NCI-H69 (cell line): ENCODE measurements at regions not wholly inside any gene's neighbourhood (a gene's known extent, or its start where the extent isn't known, plus 50 kb on each side); places are given as distances from the start of the nearest gene placed in this dataset.

Experiments used
- DNase-seq: peaks from one replicate; lab custom pipeline; 2025; lab: John Stamatoyannopoulos, UW

DNA sequence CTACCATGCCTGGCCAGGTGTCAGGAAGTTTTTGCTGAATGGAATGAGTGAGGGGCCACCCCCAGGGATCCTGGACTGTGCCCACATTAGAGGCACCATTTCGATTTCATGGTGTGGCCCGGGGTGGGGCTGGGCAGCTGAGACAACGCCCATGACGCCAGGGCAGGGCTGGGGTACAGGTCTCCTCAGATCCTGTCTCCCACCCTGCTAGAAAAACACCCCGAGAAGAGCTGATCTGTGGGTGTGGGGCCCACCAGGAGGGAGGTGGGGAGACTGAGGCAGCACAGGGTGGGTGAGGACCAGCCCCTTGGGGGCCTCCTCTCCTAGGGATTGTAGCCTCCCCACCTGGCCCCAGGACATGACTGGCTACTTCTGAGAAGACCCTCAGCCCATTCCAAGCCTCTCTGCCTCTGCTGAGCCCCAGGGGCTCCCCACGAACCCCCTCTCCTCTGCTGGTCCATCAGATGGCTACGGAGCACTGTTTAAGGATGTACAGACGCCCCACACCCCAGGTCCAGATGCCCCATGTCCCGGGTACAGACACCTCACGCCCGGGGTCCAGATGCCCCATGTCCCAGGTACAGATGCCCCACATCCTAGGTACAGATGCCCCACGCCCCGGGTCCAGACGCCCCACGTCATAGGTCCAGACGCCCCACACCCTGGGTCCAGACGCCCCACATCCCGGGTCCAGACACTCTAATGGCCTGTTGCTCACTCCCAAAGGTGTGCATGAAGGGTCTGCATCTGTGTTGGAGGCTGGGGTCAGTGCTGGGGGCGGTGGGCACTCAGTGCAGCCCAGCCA lies 99.4 kb downstream of the MICALL2 start:
- no peak for DNase-seq

DNA sequence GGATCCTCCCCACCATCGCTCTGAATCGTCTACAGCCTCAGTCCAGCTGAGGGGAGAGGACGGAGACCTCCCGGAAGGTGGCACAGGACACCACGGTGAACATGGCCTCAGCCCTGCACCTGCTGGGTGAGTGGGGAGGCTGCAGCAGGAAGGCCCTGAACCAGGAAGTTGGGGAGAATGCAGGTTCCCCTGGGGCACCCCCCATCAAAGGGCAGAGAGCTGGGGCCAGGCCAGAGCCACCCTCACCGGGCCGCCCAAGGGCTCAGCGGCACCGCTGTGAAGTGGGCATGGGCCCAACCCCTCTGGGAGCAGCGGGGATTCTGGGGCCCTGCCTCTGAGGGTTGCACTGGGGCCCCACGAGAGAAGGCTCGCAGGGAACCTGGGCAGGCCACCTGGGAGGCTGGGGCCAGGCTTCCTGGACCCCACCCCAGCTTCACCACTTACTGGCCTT lies 98.7 kb downstream of the MICALL2 start:
- no peak for DNase-seq

DNA sequence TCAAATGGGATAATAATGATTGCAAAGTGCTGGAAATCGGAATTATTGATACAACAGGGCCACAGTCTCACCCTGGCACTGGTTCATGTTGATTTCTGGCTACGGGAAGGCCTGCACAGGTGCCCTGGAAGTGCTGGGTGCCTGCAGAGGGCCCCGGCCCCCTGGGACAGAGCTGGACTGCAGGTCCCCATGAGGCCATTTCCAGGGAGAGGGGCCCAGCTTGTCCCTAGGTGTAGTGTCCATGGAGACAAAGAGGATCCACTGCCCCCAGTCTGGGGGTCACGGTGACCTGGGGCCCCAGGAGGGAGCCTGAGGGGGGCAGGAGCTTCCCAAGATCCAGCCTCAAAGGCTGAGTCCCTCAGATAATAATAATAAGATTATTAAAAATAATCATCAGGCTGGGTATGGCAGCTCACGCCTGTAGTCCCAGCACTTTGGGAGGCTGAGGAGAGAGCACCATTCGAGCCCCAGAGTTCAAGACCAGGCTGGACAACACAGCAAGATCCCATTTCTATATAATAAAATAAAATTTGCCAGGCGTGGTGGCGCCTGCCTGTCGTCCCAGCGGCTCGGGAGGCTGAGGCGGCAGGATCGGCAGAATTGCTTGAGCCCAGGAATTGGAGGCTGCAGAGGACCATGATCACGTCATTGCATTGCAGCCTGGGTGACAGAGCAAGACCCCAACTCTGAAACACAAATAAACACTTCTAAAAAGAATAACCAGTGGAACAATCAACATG lies 98.1 kb downstream of the MICALL2 start:
- DNase-seq = no peak

DNA sequence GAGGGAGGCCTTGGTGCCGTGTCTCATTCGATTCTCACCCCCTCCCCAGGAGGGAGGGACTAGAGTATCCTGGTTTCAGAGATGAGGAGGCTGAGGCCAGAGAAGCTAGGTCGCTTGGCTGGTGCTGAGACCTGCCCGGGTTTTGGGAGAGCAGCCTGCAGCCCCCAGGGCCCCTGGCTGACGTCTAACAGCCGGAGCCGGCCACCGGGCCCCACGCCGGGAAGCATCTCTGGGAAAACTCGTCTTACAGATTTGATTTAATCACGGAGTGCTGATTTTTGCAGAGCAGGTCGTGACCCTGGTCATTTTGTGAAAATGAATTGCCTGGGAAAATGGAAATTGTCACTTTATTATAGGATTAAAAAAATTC lies 97.5 kb downstream of the MICALL2 start:
- DNase-seq = no peak

DNA sequence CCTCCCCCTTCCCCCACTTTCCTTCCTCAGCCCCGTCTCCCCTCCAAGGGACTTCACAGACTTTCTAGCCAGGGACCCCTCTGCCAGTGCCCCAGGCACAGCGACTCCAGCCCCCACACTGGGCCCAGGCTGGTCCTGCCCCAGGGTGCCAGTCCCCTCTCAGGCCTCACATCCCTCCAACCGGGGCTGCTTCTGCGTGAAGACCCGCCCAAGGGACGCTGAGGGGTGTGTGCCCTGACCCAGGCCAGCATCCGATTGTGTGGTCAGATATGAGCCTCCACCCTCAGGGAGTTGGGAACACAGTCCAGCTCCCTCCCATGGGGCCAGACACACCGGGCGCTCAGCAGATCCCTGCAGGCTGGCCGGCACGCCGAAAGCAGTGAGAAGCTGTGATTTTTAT lies 97.0 kb downstream of the MICALL2 start:
- no peak for DNase-seq

DNA sequence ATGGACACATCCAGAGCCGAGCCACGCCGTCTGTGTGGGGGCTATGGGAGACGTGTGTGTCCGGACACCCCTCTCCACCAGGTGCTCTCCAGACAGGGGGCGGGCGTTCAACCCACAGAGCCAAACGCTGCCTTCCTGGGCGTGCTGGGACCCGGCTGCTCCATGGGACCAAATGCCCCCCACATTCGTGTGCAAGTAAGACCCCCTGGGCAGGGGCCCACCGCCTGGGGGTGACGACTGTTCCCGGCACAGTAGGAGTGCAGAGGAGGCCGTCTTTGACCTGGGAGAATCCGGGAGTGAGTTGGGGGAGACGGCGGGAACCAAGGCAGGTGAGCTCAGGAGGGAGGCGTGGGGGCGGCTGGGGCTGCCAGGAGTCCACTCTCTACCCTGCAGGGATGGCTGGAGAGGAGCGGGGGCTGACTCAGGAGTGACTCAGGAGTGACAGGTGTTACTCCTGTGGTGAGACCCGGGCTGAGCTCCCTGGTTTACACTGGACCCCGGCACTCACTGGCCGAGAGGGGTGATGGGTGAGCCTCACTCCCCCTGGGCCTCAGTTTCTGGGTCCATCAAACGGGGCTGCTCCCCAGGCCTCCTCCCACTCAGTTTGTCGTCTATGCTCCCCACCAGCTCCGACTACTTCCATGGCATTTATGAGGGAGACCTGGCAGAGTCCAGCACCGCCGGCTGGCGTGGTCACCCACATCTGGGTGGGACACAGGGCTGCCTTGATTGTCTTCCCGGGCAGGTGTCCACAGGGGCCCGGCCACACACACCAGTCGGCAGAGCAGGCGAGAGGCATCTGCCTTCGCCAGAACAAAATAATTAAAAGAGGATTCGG lies 95.0 kb downstream of the MICALL2 start:
- DNase-seq = no peak

DNA sequence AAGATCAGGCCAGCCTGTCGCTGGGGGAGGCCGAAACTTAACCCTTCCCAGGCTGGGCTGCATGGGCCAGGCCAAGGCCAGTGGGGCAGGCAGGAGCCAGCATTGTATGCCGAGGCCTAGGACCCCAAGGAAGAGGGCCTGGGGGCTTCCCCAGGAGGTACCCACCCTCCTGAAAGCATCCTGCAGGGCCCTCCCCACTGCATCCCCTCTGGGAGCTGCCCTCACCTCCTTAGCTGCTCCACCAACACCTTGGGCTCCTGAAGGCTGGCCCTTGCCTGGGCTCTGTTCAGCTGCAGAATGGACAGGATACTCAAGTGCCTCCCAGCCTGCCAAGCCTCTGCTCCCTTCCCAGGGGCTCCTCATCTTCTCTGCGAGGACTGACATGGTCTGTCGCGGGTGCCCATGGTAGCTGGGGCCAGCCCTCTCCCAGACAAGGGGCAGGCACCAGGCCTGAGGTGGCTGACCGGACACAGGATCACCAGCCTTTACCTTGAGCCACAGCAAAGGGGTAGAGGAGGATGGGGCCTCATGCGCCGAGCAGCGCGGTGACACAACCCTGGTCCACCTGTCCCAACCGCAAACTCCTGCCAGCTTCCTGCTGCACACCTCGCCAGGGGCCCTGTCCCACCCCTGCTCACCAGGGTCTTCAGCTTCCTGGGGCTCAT lies 94.2 kb downstream of the MICALL2 start:
- no peak for DNase-seq

DNA sequence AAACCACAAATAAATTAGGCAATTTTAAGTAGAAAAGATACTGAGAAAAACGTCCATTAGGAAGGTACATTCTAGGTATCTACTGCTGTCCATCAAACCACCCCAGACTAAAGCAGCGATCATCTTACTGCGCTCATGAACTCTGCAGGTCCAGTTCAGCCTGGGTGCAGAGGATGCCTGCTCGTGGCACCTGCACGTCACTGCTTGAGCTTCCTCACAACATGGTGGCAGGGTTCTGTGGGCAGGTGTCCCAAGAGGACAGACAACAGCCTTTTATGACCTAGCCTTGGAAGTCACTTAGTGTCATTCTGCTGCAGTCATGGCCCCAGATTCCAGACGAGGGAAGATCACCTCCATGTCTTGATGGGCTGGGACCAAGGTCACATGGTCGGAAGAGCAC lies 93.4 kb downstream of the MICALL2 start:
- DNase-seq = no peak

DNA sequence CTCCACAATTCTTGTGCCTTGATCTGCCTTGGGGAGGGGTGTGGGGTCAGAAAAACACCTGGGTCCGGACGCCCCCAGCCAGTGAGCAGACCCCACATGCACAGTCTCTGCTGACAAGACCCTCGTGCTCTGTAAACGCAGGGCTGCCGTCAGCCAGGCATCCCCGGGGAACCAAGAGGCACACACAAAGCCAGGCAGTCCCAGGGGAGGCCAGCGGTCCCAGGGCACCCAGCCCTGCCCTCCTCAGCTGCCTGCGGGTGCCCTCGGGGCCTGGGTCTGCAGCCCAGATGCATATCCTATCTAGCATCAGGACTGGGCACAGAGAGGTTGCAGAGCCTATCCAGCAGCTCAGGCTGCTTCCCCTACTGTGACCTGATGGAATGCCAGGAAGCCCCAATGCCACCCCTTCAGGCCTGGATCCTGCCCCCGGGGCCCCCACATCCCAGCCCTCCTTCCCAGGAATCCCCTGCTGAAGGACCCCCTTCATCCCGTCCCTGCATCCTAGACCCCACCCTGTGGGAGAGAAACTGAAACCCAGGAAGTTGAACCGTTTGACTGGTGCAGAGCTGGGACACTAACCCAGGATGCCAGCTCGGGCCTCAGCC lies 92.4 kb downstream of the MICALL2 start:
- DNase-seq = no peak

DNA sequence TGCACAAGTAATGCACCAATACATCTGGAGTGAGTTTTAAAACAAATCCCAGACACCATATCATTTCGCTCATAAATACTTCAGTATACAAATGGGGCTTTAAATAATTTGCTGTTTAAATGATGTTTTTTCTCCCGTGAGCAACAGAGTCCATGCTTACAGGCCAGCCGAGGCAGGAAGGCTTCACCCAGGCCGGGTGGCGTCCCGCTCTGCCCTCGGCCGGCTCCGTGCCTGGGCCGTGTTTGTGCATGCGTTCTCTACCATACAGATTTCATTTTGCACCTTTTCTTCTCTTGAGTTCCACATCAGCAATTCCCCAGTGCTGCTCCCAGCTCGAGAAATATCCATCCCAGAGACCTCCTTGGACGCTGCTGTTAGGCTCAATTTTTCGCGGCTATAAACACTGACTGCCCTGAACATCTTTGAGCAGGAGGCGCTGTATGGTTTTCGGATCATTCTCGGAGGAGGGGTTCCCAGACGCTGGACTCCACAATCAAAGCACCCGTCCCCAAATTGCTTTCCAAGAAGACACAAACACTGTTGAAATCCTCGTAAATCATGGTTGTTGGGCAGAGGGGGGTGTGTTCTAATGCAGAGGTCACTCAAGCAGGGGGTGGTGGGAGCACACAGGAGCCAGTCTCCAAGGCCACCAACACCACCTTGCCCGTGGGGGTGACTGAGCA lies 91.6 kb downstream of the MICALL2 start:
- DNase-seq = no peak

DNA sequence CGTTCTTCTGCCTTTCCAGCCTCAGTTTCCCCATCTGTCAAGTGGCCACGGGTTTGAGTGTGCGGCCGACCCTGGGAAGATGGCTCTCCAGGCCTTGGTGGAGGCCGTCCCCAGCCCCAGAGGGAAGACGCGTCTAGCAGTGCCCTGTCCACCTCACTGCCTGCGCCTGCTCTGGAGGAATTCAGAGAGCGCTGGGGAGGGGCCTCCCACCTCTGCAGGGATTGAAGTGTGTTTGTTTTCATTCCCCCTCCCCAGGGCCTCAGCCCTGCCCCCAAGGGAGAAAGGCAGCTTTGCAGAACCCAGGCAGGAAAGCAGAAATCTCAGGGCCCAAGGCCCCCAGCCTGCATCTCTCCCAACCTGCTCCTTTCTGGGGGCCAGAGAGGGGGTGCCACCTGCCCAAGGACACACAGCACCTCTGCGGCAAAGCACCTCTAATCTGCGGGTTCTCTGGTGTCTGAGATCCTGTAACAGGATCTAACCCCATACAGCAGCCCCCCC lies 91.0 kb downstream of the MICALL2 start:
- DNase-seq = peak; percentile 52

DNA sequence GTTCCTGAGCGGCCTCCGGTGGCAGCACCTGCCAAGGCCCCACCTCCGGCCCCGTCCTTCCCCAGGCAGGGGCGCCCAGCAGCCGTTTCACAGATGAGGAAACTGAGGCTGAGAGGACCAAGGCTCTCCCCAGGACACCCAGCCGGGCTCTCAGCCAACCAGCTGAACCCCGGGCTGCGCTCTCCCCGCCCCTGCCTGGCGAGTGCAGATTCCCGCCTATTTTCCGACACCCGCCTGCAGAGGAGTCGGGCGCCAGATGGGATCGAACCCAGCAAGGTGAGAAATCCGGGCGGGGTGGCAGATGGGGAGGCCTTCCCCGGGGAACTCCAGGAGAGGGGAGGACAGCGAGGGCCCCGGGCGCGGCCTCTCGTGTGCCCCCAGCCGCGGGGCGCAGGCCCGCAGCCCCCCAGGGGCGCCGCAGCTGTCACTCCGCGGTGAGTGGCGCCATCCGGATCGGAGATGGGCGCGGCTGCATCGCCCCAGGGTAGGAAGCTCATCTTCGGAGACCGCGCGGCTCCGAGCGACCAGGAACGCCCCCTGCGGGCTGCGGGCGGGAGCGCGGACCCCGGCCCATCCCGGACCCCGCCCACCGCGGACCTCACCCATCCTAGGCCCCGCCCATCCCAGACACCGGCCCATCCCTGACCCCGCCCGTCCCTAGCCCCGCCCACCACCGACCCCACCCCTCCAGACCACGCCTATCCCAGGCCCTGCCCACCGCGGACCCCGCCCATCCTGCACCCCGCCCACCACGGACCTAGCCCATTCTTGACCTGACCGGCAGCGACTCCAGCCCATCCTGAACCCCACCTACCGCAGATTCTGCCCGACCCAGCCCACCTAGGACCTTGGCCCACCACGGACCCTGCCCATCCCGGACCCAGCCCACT lies 90.3 kb downstream of the MICALL2 start:
- peak; percentile 96 for DNase-seq

DNA sequence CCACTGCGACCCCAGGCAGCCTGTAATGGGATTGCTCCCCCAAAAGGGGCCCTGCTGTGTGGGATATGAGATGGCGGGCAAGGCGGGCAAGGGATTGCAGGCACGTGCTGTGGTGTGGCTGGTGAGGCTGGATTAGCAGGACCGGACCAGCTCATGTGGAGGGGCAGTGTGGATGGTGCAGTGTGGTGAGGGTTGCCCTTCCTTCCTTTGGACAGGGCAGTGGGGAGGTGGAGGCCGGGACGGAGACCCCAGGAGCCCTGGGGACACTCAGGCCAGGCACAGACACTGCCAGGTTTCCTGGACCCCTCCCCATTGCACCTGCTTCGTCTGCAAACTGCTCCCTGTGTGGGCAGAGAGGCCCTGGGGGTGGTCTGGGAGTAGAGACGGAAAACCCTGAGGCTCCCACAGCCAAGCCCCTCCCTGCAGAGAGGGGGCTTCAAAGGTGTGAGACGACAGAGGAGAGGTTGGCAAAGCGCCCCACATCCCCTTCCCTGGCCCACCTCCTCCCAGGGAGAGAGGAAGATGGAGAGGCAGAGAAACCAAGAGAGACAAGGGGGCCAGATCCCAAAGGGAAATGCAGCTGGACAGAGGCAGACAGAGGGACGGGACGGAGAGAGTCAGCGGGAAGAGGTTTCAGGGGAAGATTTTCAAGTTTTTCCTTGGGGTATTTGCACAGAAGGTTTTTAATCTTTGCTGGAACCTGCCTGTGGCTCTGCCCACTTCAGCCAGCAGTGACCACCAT lies 89.2 kb downstream of the MICALL2 start:
- DNase-seq = peak; percentile 37

DNA sequence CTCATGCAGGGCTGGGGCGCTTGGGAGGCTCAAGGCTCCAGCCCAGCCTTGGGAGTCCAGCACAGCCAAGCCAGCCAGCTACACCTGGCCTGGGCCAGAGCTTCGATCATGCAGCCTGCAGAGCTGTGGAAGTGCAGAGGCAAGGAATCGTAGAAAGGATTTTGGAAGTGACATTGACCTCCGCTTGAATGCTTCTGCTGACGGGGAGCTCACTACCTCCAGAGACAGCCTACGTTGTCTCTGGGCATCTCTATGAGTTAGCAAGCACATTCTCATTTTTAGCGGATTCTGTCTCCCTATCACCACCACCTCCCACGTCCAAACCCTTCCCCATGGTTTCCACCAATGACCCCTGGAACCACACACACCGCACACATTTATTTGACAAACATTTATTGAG lies 88.5 kb downstream of the MICALL2 start:
- no peak for DNase-seq

DNA sequence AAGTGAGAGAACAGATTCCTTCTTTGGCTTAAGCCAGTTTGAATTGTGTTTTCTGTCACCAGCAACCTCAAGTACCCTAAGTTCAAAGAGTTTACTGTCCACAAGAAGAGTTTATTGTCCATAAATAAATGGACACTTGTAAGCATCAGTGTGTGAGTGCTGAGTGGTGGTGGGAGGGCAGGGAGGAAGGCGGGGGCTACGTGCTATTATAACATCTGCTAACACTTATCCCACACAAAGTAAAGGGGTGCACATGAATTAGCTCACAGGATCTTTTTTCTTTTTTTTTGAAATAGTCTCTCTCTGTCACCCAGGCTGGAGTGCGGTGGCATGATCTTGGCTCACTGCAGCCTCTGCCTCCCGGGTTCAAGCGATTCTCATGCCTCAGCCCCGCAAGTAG lies 87.2 kb downstream of the MICALL2 start:
- no peak for DNase-seq

DNA sequence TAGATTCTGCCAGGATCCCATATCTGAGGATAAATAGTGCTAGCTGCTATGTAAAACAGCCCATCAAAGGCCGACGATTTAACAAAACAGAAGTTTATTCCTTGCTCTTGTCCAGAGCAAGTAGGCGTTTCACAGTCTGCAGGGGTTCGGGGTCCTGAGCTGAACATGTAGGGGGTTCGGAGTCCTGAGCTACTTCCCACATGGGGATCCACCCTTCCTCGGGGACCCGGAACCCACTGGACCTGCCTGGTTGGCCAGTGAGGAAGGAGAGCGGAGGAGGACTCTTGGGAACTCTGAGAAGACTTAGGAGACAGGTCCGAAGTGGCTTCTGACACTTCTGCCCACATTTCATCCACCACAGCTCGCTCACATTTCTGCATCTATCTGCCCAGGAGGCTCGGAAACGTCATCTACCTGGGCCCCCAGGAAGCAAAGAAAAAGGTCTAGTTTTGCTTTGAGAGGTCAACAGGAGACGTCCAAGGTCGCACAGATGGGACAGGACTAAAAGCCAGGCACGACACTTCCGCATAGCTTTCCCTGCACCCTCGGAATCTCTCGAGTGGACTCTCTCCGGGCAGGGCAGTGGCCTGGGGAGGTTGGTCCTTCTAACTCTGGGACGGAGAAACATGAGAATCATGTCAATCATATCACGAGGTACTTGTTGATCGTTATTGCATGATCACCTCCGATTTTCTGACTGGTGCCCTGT lies 86.4 kb downstream of the MICALL2 start:
- DNase-seq = no peak

DNA sequence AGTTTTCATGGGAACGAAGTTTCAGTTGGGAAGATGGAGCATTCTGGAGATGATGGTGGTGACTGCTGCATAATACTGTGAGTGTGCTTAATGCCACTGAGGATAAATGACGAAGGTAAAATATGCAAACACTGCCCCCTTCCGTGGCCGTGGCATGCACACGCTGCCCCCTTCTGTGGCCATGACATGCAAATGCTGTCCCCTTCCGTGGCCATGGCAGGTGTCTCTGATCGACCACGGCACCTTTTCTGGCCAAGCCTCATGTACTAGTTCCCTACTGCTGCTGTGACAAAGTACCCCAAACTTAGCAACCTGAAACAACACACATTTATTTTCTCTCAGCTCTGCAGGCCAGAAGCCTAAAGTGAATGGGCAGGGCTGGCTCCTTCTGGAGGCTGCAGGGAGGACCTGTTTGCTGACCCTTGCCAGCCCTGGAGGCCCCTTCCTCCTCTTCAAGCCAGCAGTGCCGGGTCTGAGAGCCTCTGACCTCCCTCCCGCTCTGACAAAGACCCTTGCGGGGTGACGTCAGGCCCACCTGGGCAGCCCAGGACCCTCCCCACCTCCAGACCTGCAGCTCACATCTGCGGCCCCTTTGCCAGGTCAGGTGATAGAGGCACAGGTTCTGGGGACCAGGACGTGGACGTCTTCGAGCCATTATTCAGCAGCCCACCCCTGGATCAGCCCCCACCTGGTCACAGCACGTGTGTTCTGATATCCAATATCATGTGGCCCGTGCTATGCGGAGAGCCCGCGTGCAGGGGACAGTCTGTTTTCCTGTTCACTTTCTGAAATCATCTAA lies 82.0 kb downstream of the MICALL2 start:
- peak; percentile 42 for DNase-seq
